ENCODE measurements at regions not wholly inside any gene's neighbourhood (a gene's known extent, or its start where the extent isn't known, plus 50 kb on each side); places are given as distances from the start of the nearest gene placed in this dataset.
"Not testable (repeated sequence)": the region's sequence is repeated elsewhere in the genome, so short reads cannot be mapped to it uniquely, and the experiment has no call there.

DNA sequence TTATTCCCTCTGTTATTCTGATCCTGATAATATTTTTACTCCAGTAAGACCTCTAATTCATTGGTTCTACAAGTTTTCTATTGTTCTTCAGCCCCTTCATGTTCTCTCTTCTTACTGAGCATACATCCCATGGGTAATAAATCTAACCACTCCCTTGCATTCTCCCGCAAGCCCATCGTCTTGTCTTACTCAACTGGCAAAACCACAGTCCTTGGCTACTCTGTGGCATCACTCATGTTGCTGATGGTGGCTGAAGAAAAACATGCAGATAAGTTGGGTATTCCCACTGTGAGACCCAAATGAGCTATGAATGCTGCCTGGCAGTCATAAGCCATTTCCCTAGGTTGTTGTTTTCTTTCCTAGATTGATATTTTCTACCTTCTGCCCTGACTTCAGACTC lies 402.2 kb upstream of the AADAT start:
- TF ChIP-seq, protein P1, sequence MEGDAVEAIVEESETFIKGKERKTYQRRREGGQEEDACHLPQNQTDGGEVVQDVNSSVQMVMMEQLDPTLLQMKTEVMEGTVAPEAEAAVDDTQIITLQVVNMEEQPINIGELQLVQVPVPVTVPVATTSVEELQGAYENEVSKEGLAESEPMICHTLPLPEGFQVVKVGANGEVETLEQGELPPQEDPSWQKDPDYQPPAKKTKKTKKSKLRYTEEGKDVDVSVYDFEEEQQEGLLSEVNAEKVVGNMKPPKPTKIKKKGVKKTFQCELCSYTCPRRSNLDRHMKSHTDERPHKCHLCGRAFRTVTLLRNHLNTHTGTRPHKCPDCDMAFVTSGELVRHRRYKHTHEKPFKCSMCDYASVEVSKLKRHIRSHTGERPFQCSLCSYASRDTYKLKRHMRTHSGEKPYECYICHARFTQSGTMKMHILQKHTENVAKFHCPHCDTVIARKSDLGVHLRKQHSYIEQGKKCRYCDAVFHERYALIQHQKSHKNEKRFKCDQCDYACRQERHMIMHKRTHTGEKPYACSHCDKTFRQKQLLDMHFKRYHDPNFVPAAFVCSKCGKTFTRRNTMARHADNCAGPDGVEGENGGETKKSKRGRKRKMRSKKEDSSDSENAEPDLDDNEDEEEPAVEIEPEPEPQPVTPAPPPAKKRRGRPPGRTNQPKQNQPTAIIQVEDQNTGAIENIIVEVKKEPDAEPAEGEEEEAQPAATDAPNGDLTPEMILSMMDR (IDR thresholded peaks at IDR 0.05; ENCODE audit: control extremely low read depth, extremely low read depth, low read depth, missing control alignments): no peak
- DNase-seq (ENCODE audit: extremely low spot score): no peak
- ChIA-PET POLR2A (no interaction called here), CTCF (no interaction called here)

DNA sequence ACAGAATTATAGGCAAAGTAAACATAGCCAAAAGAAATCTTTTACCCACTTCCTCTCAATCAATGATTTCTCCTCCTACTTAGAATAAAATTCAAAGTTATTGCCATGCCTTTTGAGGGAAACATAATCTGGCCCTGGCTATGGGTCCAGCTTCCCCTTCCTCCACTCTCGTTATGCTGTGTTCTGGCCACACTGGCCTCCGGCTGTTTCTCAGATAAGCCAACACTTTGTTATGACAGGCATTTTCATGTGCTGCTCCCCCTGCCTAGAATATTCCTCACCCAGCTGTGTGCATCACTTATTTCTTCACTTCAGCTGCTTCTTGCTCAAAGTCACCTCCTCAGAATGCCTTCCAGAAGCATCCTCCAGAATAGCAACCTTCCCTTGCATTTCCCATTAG lies 386.6 kb upstream of the AADAT start:
- TF ChIP-seq, protein P1 (IDR thresholded peaks at IDR 0.05; ENCODE audit: control extremely low read depth, extremely low read depth, low read depth, missing control alignments): no peak
- DNase-seq (ENCODE audit: extremely low spot score): no peak
- ChIA-PET POLR2A (no interaction called here), CTCF (interaction anchor here (1.1 to 1.5 kb wide), 2 partner anchors 11 to 38 kb away, joined by 3 to 5 read pairs; no protein-coding TSS in a partner anchor)

DNA sequence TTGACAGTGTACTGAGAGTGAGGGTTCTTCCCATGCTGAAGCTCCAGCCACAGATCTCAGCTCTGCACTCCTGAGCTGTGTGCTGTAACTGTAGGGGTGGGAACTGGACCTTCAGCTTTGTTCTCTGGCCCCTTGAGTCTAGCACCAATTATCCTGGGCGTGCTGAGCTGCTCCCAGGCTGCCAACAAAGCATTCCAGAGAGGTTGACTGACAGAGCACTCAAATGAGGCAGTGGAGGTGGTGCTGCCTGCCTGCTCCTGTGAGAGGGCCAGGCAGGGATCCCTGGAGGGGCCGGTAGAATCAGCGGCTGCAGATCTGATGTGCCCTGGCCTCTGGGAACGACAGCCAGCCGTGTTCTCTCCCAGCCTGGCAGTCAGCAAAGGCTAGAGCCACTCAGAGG lies 375.7 kb upstream of the AADAT start:
- TF ChIP-seq, protein P1 (IDR thresholded peaks at IDR 0.05; ENCODE audit: control extremely low read depth, extremely low read depth, low read depth, missing control alignments): no peak
- CTCF ChIA-PET: no interaction called here
- POLR2A ChIA-PET: no interaction called here
- no peak for DNase-seq (ENCODE audit: extremely low spot score)

DNA sequence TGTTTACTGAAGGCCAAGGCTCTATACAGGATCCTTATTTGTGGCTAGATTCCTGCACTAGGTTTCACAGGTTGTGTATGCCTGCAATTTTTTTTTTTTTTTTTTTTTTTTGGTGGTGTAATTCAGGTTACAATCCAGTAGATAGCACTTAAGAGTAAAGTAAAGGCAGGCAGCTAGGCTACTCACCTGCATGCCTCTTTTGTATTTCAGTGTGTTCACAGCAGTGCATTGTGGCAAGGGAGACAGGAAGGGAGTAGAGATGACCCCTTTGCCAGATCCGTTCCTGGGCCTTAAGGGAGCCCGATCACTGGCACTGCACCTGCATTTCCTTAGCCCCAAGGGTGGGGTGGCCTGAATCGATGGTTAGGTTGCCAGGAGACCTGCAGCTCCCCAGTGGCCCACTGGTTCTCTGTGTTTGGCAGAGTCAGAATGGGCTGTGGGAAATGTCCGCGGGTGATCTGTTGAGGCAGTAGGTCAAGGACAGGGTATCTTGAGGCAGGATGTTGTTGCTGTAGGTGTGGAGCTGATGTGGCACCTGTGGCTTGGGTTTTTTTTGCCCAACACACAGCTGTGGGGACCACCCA lies 374.9 kb upstream of the AADAT start:
- CTCF ChIA-PET: no interaction called here
- POLR2A ChIA-PET: no interaction called here
- no peak for DNase-seq (ENCODE audit: extremely low spot score)
- TF ChIP-seq, protein P1 (IDR thresholded peaks at IDR 0.05; ENCODE audit: control extremely low read depth, extremely low read depth, low read depth, missing control alignments): no peak

DNA sequence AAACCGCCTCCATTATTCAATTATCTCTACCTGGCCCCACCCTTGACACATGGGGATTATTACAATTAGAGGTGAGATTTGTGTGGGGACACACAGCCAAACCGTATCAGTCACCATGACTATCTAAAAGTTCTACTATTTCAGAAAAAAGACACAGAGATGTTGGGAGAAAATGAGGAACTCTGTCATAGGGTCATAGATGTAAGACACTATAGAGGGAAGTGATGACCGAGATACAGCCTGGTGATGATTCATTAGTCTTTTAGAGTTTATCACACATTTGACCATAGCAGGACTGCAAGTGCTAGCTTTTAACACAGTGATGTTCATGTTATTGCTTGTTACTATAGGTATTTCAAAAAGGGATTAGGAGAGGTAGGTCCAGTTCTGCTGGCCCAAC lies 357.0 kb upstream of the AADAT start:
- ChIA-PET CTCF (no interaction called here), POLR2A (no interaction called here)
- TF ChIP-seq, protein P1 (IDR thresholded peaks at IDR 0.05; ENCODE audit: control extremely low read depth, extremely low read depth, low read depth, missing control alignments): no peak
- DNase-seq (ENCODE audit: extremely low spot score): no peak

DNA sequence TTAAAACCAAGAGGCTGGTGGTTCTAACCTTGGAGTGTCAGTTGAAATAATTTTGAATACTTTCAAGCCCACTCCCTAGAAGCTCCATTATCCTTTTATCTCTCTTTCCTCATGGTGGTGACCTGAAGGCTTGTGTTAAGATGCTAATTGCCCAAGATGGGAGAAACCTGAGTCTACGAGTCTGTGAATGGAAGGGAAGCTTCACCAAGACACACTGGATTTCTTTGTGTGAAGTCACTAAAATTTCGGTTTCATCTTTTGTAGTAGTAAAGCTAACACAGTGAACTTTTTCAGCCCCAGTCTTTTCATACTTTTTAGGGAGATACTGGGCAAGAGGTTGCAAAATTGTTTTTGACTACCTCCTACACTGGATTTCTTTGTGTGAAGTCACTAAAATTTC lies 351.4 kb upstream of the AADAT start:
- not testable (repeated sequence) for DNase-seq (ENCODE audit: extremely low spot score)

DNA sequence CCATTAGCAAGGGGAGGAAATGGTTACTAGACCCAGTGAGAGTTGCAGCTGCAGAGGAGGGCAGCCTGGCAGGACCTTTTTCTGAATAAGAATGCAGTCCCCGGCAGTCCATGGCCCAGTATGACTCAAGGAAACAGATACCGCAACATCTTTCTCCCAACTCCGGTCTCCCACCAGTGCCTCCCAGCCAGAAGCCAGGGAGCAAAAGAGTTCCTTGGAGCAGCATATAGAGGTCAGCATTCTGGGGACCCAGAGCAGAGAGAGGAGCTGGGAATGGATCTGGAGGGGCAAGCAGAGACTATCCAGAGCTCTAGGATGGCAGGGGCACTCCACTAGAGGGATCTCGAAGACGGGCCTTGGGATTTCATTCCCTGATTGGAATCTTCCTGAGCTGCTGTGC lies 339.2 kb upstream of the AADAT start:
- DNase-seq (ENCODE audit: extremely low spot score): no peak
- POLR2A ChIA-PET: no interaction called here
- TF ChIP-seq, protein P1 (IDR thresholded peaks at IDR 0.05; ENCODE audit: control extremely low read depth, extremely low read depth, low read depth, missing control alignments): no peak
- CTCF ChIA-PET: interaction anchor here (1.2 kb wide), 1 partner anchor 10 kb away, joined by 3 read pairs; no protein-coding TSS in a partner anchor

More for the DNA sequence above, 351.4 kb upstream of the AADAT start:
- CTCF ChIA-PET: interaction anchor here (1.4 kb wide), 1 partner anchor 9 kb away, joined by 3 read pairs; no protein-coding TSS in a partner anchor
- POLR2A ChIA-PET: not testable (repeated sequence)

Measured in GM10248 (cell line).